BE2C (cell line): ENCODE measurements at regions not wholly inside any gene's neighbourhood (a gene's known extent, or its start where the extent isn't known, plus 50 kb on each side); places are given as distances from the start of the nearest gene placed in this dataset.

ENCODE experiments used
- DNase-seq: peaks from one replicate; pipeline ENCODE4 v3.0.0-alpha.2; 2020
- H3K27me3 ChIP-seq: fragments of 250-450 bp; sonication (Bioruptor Pico); 2 replicates; pipeline ENCODE4 v1.5.1; 2020; ENCODE audit warnings: mild to moderate bottlenecking
- H3K36me3 ChIP-seq: fragments of 250-450 bp; sonication (Bioruptor Pico); 2 replicates; pipeline ENCODE4 v1.5.1; 2020; ENCODE audit warnings: mild to moderate bottlenecking
- H3K4me1 ChIP-seq: fragments of 250-450 bp; sonication (Bioruptor Pico); 2 replicates; pipeline ENCODE4 v1.5.1; 2020
- H3K4me3 ChIP-seq: 2 replicates; pipeline ENCODE4 v1.5.1; 2011; ENCODE audit warnings: low read depth, low read length
- H3K9me3 ChIP-seq: fragments of 250-450 bp; sonication (Bioruptor Pico); 2 replicates; pipeline ENCODE4 v1.5.1; 2020
- CTCF ChIP-seq: IDR thresholded peaks from 2 replicates; pipeline ENCODE4 v1.5.1; 2012; ENCODE audit warnings: mild to moderate bottlenecking, low read depth, low read length

- peak; percentile 40 for DNase-seq
- no peak overlapping the region for H3K4me3 ChIP-seq
- no peaks in the 10 kb centered on the region for H3K36me3 ChIP-seq
- H3K4me1 ChIP-seq = peaks cover 15% of the 10 kb centered on the region
- no peak for TF ChIP-seq CTCF
- H3K9me3 ChIP-seq = no peaks in the 10 kb centered on the region
- no peaks in the 10 kb centered on the region for H3K27me3 ChIP-seq
Measured at GRCh38 chr6:14739827-14740226, 506.0 kb upstream of the JARID2 start.

- no peak overlapping the region for H3K4me3 ChIP-seq
- peaks cover 15% of the 10 kb centered on the region for H3K4me1 ChIP-seq
- no peaks in the 10 kb centered on the region for H3K9me3 ChIP-seq
- no peak for TF ChIP-seq CTCF
- DNase-seq = no peak
- no peaks in the 10 kb centered on the region for H3K36me3 ChIP-seq
- no peaks in the 10 kb centered on the region for H3K27me3 ChIP-seq
Measured at GRCh38 chr6:14742171-14742570, 503.7 kb upstream of the JARID2 start.

GRCh38 chr6:14742680-14743079, 503.2 kb upstream of the JARID2 start:
- H3K4me3 ChIP-seq = no peak overlapping the region
- no peak for DNase-seq
- TF ChIP-seq CTCF = no peak
- H3K27me3 ChIP-seq = no peaks in the 10 kb centered on the region
- H3K36me3 ChIP-seq = no peaks in the 10 kb centered on the region
- H3K9me3 ChIP-seq = no peaks in the 10 kb centered on the region
- H3K4me1 ChIP-seq = peaks cover 15% of the 10 kb centered on the region

GRCh38 chr6:14743144-14743473, 502.8 kb upstream of the JARID2 start:
- TF ChIP-seq CTCF = no peak
- Histone ChIP-seq H3K4me1 (peaks cover 13% of the 10 kb centered on the region), H3K9me3 (no peaks in the 10 kb centered on the region), H3K27me3 (no peaks in the 10 kb centered on the region), H3K4me3 (no peak overlapping the region), H3K36me3 (no peaks in the 10 kb centered on the region)
- DNase-seq = no peak

- no peak for TF ChIP-seq CTCF
- Histone ChIP-seq H3K27me3 (no peaks in the 10 kb centered on the region), H3K36me3 (no peaks in the 10 kb centered on the region), H3K4me1 (peaks cover 8% of the 10 kb centered on the region), H3K4me3 (no peak overlapping the region), H3K9me3 (no peaks in the 10 kb centered on the region)
- no peak for DNase-seq
Measured at GRCh38 chr6:14743474-14744211, 502.2 kb upstream of the JARID2 start.

- no peaks in the 10 kb centered on the region for H3K36me3 ChIP-seq
- DNase-seq = no peak
- no peak overlapping the region for H3K4me3 ChIP-seq
- H3K4me1 ChIP-seq = peaks cover 6% of the 10 kb centered on the region
- no peak for TF ChIP-seq CTCF
- no peaks in the 10 kb centered on the region for H3K27me3 ChIP-seq
- no peaks in the 10 kb centered on the region for H3K9me3 ChIP-seq
Measured at GRCh38 chr6:14744212-14744556, 501.7 kb upstream of the JARID2 start.
